ENCODE measurements at regions not wholly inside any gene's neighbourhood (a gene's known extent, or its start where the extent isn't known, plus 50 kb on each side); places are given as distances from the start of the nearest gene placed in this dataset.

GRCh38 chr7:81526971-81527370 lies 242.9 kb downstream of the HGF start:
- no peaks in the 10 kb centered on the region for H3K4me1 ChIP-seq (ENCODE audit: insufficient read depth, low read length)
- DNase-seq, result no peak
- Mint-ChIP-seq H3K9me3 (no peaks in the 10 kb centered on the region), H3K27me3 (no peaks in the 10 kb centered on the region), H3K36me3 (ENCODE audit: low read depth) (no peaks in the 10 kb centered on the region), H3K27ac (no peak overlapping the region), H3K4me1 (ENCODE audit: low read depth) (no peaks in the 10 kb centered on the region), H3K4me3 (no peak overlapping the region)
- intact Hi-C loops (cut with DNase I, micrococcal nuclease), result no loop called here
- H3K9me3 ChIP-seq (ENCODE audit: control insufficient read depth in 1 of 2, insufficient read depth in 1 of 2, low read length in 2 of 2), result no peaks in the 10 kb centered on the region
- no peak for TF ChIP-seq CTCF (IDR thresholded peaks at IDR 0.05)
- ChIA-PET CTCF (no interaction called here), POLR2A (no interaction called here)
- no peak for ATAC-seq (ENCODE audit: poor library complexity)
- no peaks in the 10 kb centered on the region for H3K36me3 ChIP-seq (ENCODE audit: insufficient read depth, low read length)
- no peak overlapping the region for H3K27ac ChIP-seq (ENCODE audit: low read depth in 1 of 2, low read length in 2 of 2)
- H3K4me3 ChIP-seq (ENCODE audit: low read length), result no peak overlapping the region
- no peaks in the 10 kb centered on the region for H3K27me3 ChIP-seq (ENCODE audit: control insufficient read depth in 1 of 2, insufficient read depth in 2 of 2, low read length in 2 of 2)

GRCh38 chr7:81525841-81526240 lies 244.0 kb downstream of the HGF start:
- Mint-ChIP-seq H3K9me3 (no peaks in the 10 kb centered on the region), H3K27ac (no peak overlapping the region), H3K4me1 (ENCODE audit: low read depth) (no peaks in the 10 kb centered on the region), H3K36me3 (ENCODE audit: low read depth) (no peaks in the 10 kb centered on the region), H3K4me3 (no peak overlapping the region), H3K27me3 (no peaks in the 10 kb centered on the region)
- no peak overlapping the region for H3K27ac ChIP-seq (ENCODE audit: low read depth in 1 of 2, low read length in 2 of 2)
- ATAC-seq (ENCODE audit: poor library complexity) (no peak), DNase-seq (no peak)
- no peaks in the 10 kb centered on the region for H3K9me3 ChIP-seq (ENCODE audit: control insufficient read depth in 1 of 2, insufficient read depth in 1 of 2, low read length in 2 of 2)
- TF ChIP-seq CTCF (IDR thresholded peaks at IDR 0.05), result no peak
- intact Hi-C loops (cut with DNase I, micrococcal nuclease), result no loop called here
- no peaks in the 10 kb centered on the region for H3K27me3 ChIP-seq (ENCODE audit: control insufficient read depth in 1 of 2, insufficient read depth in 2 of 2, low read length in 2 of 2)
- H3K4me1 ChIP-seq (ENCODE audit: insufficient read depth, low read length), result no peaks in the 10 kb centered on the region
- H3K4me3 ChIP-seq (ENCODE audit: low read length), result no peak overlapping the region
- ChIA-PET POLR2A (no interaction called here), CTCF (no interaction called here)
- no peaks in the 10 kb centered on the region for H3K36me3 ChIP-seq (ENCODE audit: insufficient read depth, low read length)

GRCh38 chr7:81519886-81520285 lies 250.0 kb downstream of the HGF start:
- ChIA-PET POLR2A (no interaction called here), CTCF (no interaction called here)
- H3K27me3 Mint-ChIP-seq, result no peaks in the 10 kb centered on the region
- no peaks in the 10 kb centered on the region for H3K36me3 ChIP-seq (ENCODE audit: insufficient read depth, low read length)
- ATAC-seq (ENCODE audit: poor library complexity) (no peak), DNase-seq (no peak)
- intact Hi-C loops (cut with DNase I, micrococcal nuclease), result no loop called here
- H3K4me3 Mint-ChIP-seq, result no peak overlapping the region
- TF ChIP-seq CTCF (IDR thresholded peaks at IDR 0.05), result no peak
- no peaks in the 10 kb centered on the region for H3K27me3 ChIP-seq (ENCODE audit: control insufficient read depth in 1 of 2, insufficient read depth in 2 of 2, low read length in 2 of 2)
- H3K9me3 Mint-ChIP-seq, result no peaks in the 10 kb centered on the region
- H3K36me3 Mint-ChIP-seq (ENCODE audit: low read depth), result no peaks in the 10 kb centered on the region
- no peak overlapping the region for H3K4me3 ChIP-seq (ENCODE audit: low read length)
- H3K4me1 ChIP-seq (ENCODE audit: insufficient read depth, low read length), result no peaks in the 10 kb centered on the region
- H3K4me1 Mint-ChIP-seq (ENCODE audit: low read depth), result no peaks in the 10 kb centered on the region
- H3K9me3 ChIP-seq (ENCODE audit: control insufficient read depth in 1 of 2, insufficient read depth in 1 of 2, low read length in 2 of 2), result no peaks in the 10 kb centered on the region
- H3K27ac Mint-ChIP-seq, result no peak overlapping the region
- H3K27ac ChIP-seq (ENCODE audit: low read depth in 1 of 2, low read length in 2 of 2), result no peak overlapping the region
